Lower leg skin (tissue), 3 donors: ENCODE measurements at regions not wholly inside any gene's neighbourhood (a gene's known extent, or its start where the extent isn't known, plus 50 kb on each side); places are given as distances from the start of the nearest gene placed in this dataset.

Experiments used
- POLR2A ChIP-seq, 2 donors: fragments of 450-650 bp; IDR thresholded peaks; one replicate each; pipeline ENCODE4 v1.6.1; 2016 to 2017; ENCODE audit warnings: antibody characterized with exemption in 2 of 2, mild to moderate bottlenecking in 1 of 2, moderate library complexity in 1 of 2
- TF ChIP-seq, protein P1 (sequence below), 3 donors: fragments of 450-650 bp; IDR thresholded peaks; one replicate each; pipeline ENCODE4 v1.5.1; 2016; ENCODE audit warnings: antibody characterized with exemption in 3 of 3, mild to moderate bottlenecking in 3 of 3, moderate library complexity in 2 of 3

DNA sequence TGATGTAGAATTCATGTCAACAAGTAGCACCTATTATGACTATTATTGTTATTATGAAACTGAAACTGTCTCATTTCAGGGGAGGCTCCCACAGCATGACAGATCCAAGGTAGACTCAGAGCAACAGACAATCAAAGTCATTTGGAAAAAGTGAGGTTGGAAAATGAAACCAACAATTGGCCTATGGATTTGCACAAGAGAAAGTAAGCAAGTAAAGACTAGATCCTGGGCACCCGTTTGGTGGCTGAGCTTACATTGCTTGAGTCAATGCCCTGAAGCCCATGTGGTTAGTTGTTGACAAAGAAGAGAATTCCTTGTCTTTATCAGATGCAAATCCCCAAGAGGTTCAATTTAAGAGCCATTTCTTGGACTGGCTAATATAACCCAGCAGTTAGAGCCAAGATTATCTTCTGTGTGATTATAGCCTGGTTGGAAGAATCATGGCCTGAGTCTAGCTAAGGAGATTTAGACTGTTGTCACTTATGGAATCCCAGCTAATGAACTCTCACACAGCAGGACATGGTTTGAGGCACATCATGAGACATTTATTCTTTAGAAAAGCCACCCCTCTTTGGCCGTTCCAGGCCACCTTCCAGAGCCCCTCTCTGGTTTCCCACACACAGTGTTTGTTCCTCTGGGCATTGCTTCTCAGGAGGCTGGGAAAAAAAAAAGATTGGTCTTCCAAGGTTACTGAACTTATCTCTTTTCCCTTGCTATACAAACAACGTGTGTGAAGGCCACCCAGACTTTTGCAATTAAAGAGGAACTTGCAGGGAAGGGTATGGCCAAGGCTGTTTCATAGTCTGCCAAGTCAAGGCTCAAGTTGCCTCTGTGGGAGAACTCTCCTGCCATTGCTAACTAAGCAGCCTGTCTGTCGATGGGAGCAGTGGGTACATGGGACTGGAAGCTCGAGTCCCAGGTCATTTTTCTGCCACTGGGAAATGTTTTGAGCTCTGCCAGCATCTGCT, 399.5 kb downstream of the ENC1 start:
- TF ChIP-seq, protein P1, sequence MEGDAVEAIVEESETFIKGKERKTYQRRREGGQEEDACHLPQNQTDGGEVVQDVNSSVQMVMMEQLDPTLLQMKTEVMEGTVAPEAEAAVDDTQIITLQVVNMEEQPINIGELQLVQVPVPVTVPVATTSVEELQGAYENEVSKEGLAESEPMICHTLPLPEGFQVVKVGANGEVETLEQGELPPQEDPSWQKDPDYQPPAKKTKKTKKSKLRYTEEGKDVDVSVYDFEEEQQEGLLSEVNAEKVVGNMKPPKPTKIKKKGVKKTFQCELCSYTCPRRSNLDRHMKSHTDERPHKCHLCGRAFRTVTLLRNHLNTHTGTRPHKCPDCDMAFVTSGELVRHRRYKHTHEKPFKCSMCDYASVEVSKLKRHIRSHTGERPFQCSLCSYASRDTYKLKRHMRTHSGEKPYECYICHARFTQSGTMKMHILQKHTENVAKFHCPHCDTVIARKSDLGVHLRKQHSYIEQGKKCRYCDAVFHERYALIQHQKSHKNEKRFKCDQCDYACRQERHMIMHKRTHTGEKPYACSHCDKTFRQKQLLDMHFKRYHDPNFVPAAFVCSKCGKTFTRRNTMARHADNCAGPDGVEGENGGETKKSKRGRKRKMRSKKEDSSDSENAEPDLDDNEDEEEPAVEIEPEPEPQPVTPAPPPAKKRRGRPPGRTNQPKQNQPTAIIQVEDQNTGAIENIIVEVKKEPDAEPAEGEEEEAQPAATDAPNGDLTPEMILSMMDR (IDR thresholded peaks at IDR 0.05), result no peak
- no peak for TF ChIP-seq POLR2A (IDR thresholded peaks at IDR 0.05)
